GM21825 (cell line): ENCODE measurements at regions not wholly inside any gene's neighbourhood (a gene's known extent, or its start where the extent isn't known, plus 50 kb on each side); places are given as distances from the start of the nearest gene placed in this dataset.
"Not testable (repeated sequence)": the region's sequence is repeated elsewhere in the genome, so short reads cannot be mapped to it uniquely, and the experiment has no call there.

Experiments used
- ATAC-seq: cut with Tn5 transposase; IDR thresholded peaks from one replicate; pipeline ENCODE4 v1.9.1; 2021; ENCODE audit warnings: mild to moderate bottlenecking, moderate library complexity; ENCODE audit not compliant: unreplicated experiment

GRCh38 chr9:33690143-33690933 lies 105.0 kb upstream of the PRSS3 start:
- ATAC-seq: no peak

GRCh38 chr9:33695299-33695698 lies 100.1 kb upstream of the PRSS3 start:
- no peak for ATAC-seq

- ATAC-seq: no peak
Measured at GRCh38 chr9:33695856-33696255, 99.5 kb upstream of the PRSS3 start.

GRCh38 chr9:33697171-33697570 lies 98.2 kb upstream of the PRSS3 start:
- no peak for ATAC-seq

- ATAC-seq: no peak
Measured at GRCh38 chr9:33698267-33698666, 97.1 kb upstream of the PRSS3 start.

- ATAC-seq: not testable (repeated sequence)
Measured at GRCh38 chr9:33700940-33701339, 94.4 kb upstream of the PRSS3 start.

GRCh38 chr9:33703430-33704102 lies 91.8 kb upstream of the PRSS3 start:
- ATAC-seq: no peak

- not testable (repeated sequence) for ATAC-seq
Measured at GRCh38 chr9:33705440-33705839, 89.9 kb upstream of the PRSS3 start.

- no peak for ATAC-seq
Measured at GRCh38 chr9:33708441-33708840, 86.9 kb upstream of the PRSS3 start.

- no peak for ATAC-seq
Measured at GRCh38 chr9:33709269-33709668, 86.1 kb upstream of the PRSS3 start.

GRCh38 chr9:33711418-33711817 lies 83.9 kb upstream of the PRSS3 start:
- ATAC-seq: not testable (repeated sequence)

GRCh38 chr9:33714989-33715388 lies 80.4 kb upstream of the PRSS3 start:
- no peak for ATAC-seq

- no peak for ATAC-seq
Measured at GRCh38 chr9:33718987-33719386, 76.4 kb upstream of the PRSS3 start.

GRCh38 chr9:33719581-33720374 lies 75.6 kb upstream of the PRSS3 start:
- no peak for ATAC-seq

- ATAC-seq: peak; percentile 62
Measured at GRCh38 chr9:33721674-33722358, 73.5 kb upstream of the PRSS3 start.

- no peak for ATAC-seq
Measured at GRCh38 chr9:33722359-33722675, 73.0 kb upstream of the PRSS3 start.

GRCh38 chr9:33728613-33729012 lies 66.7 kb upstream of the PRSS3 start:
- no peak for ATAC-seq

- no peak for ATAC-seq
Measured at GRCh38 chr9:33731142-33731541, 64.2 kb upstream of the PRSS3 start.

GRCh38 chr9:33731625-33732024 lies 63.7 kb upstream of the PRSS3 start:
- ATAC-seq: no peak

GRCh38 chr9:33734247-33734940 lies 61.0 kb upstream of the PRSS3 start:
- not testable (repeated sequence) for ATAC-seq
